HCT116 (cell line): ENCODE measurements at regions not wholly inside any gene's neighbourhood (a gene's known extent, or its start where the extent isn't known, plus 50 kb on each side); places are given as distances from the start of the nearest gene placed in this dataset.

Experiments used
- ATAC-seq: fragments of 200-7000 bp; cut with Tn5 transposase; 2 replicates; pipeline ENCODE4 v1.9.1; 2020; ENCODE audit warnings: mild to moderate bottlenecking, moderate library complexity
- BruUV-seq: library from RNA; stranded (reverse); fragments of 400-500 nt; replicated peaks from 2 replicates; lab custom pipeline; 2021; lab: Mats Ljungman, UMichigan
- CTCF ChIA-PET: fragments of 300-600 bp; sonication (Branson Sonifier 250); formaldehyde crosslinking; loops from one replicate; lab custom pipeline; 2021; ENCODE audit warnings: antibody characterized with exemption; lab: Charles Lee
- POLR2A ChIA-PET: fragments of 300-600, 350-600 bp; sonication (Branson Sonifier 250); formaldehyde crosslinking; loops from one replicate; lab custom pipeline; 2021; ENCODE audit warnings: antibody characterized with exemption; lab: Charles Lee
- RAD21 ChIA-PET, 2 experiments: fragments of 300-600 bp; sonication (Branson Sonifier 250); formaldehyde crosslinking; loops; one replicate each; lab custom pipeline; 2023; ENCODE audit warnings: low total read pairs in 2 of 2; ENCODE audit not compliant: uncharacterized antibody in 2 of 2, unreplicated experiment in 2 of 2, low non-redundant PET in 1 of 2; lab: Charles Lee
- DNase-seq: peaks from one replicate; pipeline ENCODE4 v3.0.0-alpha.2; 2010; ENCODE audit warnings: low read depth, low spot score
- H2AFZ ChIP-seq: fragments of 200-600 bp; shearing (Covaris generic), sonication (generic); 2 replicates; pipeline ENCODE4 v1.6.1; 2017; ENCODE audit warnings: low read depth, mixed run types, mixed read lengths, antibody characterized with exemption, low read length; ENCODE audit not compliant: poor library complexity, severe bottlenecking
- H3K27ac ChIP-seq: 2 replicates; pipeline ENCODE4 v1.5.1; 2012; ENCODE audit warnings: low read depth, low read length
- H3K27me3 ChIP-seq: fragments of 200-600 bp; sonication (generic); 2 replicates; pipeline ENCODE4 v1.6.1; 2016; ENCODE audit warnings: mixed run types, low read length, mixed read lengths; ENCODE audit not compliant: insufficient read depth
- H3K36me3 ChIP-seq, 2 experiments: fragments of 200-500 bp in 1 of 2; fragments of 200-600 bp in 1 of 2; sonication (Bioruptor generic) in 1 of 2; sonication (generic) in 1 of 2; 2 replicates each; pipeline versions ENCODE4 v1.5.1 to v1.6.1; 2014 to 2016; ENCODE audit warnings: low read length in 2 of 2, inconsistent platforms in 1 of 2, mixed read lengths in 1 of 2, mixed run types in 1 of 2; ENCODE audit not compliant: insufficient read depth in 2 of 2, control insufficient read depth in 1 of 2
- H3K4me1 ChIP-seq, 2 experiments: fragments of 200-600 bp in 1 of 2; sonication (generic) in 1 of 2; 2 replicates each; pipeline versions ENCODE4 v1.5.1 to v1.6.1; 2012 to 2017; ENCODE audit warnings: low read length in 2 of 2, inconsistent platforms in 1 of 2, mild to moderate bottlenecking in 1 of 2, mixed read lengths in 1 of 2, mixed run types in 1 of 2, moderate library complexity in 1 of 2; ENCODE audit not compliant: insufficient read depth in 2 of 2, control insufficient read depth in 1 of 2
- H3K4me2 ChIP-seq: fragments of 200-600 bp; sonication (generic); 2 replicates; pipeline ENCODE4 v1.6.1; 2017; ENCODE audit warnings: mixed run types, low read length, mixed read lengths
- H3K4me3 ChIP-seq, 2 experiments: fragments of 200-600 bp in 1 of 2; sonication (generic) in 1 of 2; replicated peaks in 1 of 2; 2 replicates each; pipeline ENCODE4 v1.5.1; 2011 to 2016; ENCODE audit warnings: low read length in 2 of 2, control low read depth in 1 of 2, low read depth in 1 of 2, mild to moderate bottlenecking in 1 of 2, mixed read lengths in 1 of 2, mixed run types in 1 of 2
- H3K79me2 ChIP-seq: fragments of 200-600 bp; sonication (generic); 2 replicates; pipeline ENCODE4 v1.6.1; 2017; ENCODE audit warnings: mild to moderate bottlenecking, mixed run types, low read length, moderate library complexity, mixed read lengths; ENCODE audit not compliant: insufficient read depth
- H3K9ac ChIP-seq: fragments of 200-600 bp; sonication (generic); 2 replicates; pipeline ENCODE4 v1.6.1; 2016; ENCODE audit warnings: low read length, mixed read lengths
- H3K9me2 ChIP-seq: fragments of 200-600 bp; sonication (generic), shearing (Covaris generic); 2 replicates; pipeline ENCODE4 v1.6.1; 2017; ENCODE audit warnings: mixed run types, mild to moderate bottlenecking, moderate library complexity; ENCODE audit not compliant: insufficient read depth
- H3K9me3 ChIP-seq, 2 experiments: fragments of 200-500 bp in 1 of 2; fragments of 200-600 bp in 1 of 2; sonication (Bioruptor generic) in 1 of 2; sonication (generic) in 1 of 2; 2 replicates each; pipeline ENCODE4 v1.6.1; 2014 to 2017; ENCODE audit warnings: low read length in 2 of 2, mixed read lengths in 2 of 2, inconsistent platforms in 1 of 2, low read depth in 1 of 2, mild to moderate bottlenecking in 1 of 2, mixed run types in 1 of 2, moderate library complexity in 1 of 2; ENCODE audit not compliant: control insufficient read depth in 1 of 2, insufficient read depth in 1 of 2
- H4K20me1 ChIP-seq: fragments of 200-600 bp; sonication (generic), shearing (Covaris generic); 2 replicates; pipeline ENCODE4 v1.6.1; 2017; ENCODE audit warnings: mixed run types, mild to moderate bottlenecking, moderate library complexity; ENCODE audit not compliant: insufficient read depth
- CBX3 ChIP-seq: IDR thresholded peaks from 2 replicates; pipeline ENCODE4 v1.6.1; 2012; ENCODE audit warnings: low read depth
- EGR1 ChIP-seq: IDR thresholded peaks from 2 replicates; pipeline ENCODE4 v1.6.1; 2012; ENCODE audit warnings: low read depth
- ELF1 ChIP-seq: IDR thresholded peaks from 2 replicates; pipeline ENCODE4 v1.6.1; 2012; ENCODE audit warnings: low read depth, borderline replicate concordance
- EZH2phosphoT487 ChIP-seq: fragments of 200-600 bp; IDR thresholded peaks from 2 replicates; pipeline ENCODE4 v1.6.1; 2018; ENCODE audit warnings: antibody characterized with exemption, borderline replicate concordance
- FOSL1 ChIP-seq: IDR thresholded peaks from 2 replicates; pipeline ENCODE4 v1.6.1; 2012; ENCODE audit warnings: low read depth
- JUND ChIP-seq: IDR thresholded peaks from 2 replicates; pipeline ENCODE4 v1.6.1; 2012
- POLR2A ChIP-seq: IDR thresholded peaks from 2 replicates; pipeline ENCODE4 v1.7.0; 2011; ENCODE audit warnings: borderline replicate concordance; ENCODE audit not compliant: insufficient read depth, insufficient read length; ENCODE audit errors: extremely low read depth
- POLR2AphosphoS5 ChIP-seq: IDR thresholded peaks from 2 replicates; pipeline ENCODE4 v1.6.1; 2011; ENCODE audit warnings: mild to moderate bottlenecking, low read depth, low read length, moderate library complexity
- RAD21 ChIP-seq: IDR thresholded peaks from 2 replicates; pipeline ENCODE4 v1.6.1; 2012; ENCODE audit warnings: low read depth, mild to moderate bottlenecking
- SIN3A ChIP-seq: IDR thresholded peaks from 2 replicates; pipeline ENCODE4 v1.6.1; 2012; ENCODE audit warnings: low read depth
- TCF7L2 ChIP-seq: IDR thresholded peaks from 2 replicates; pipeline ENCODE4 v1.7.0; 2011; ENCODE audit warnings: borderline replicate concordance, inconsistent platforms; ENCODE audit not compliant: insufficient read depth, insufficient read length; ENCODE audit errors: extremely low read depth
- YY1 ChIP-seq: IDR thresholded peaks from 2 replicates; pipeline ENCODE4 v1.6.1; 2011; ENCODE audit warnings: low read length, low read depth, moderate library complexity, mild to moderate bottlenecking; ENCODE audit not compliant: insufficient replicate concordance; ENCODE audit errors: extremely low read depth
- ZNF274 ChIP-seq: fragments of 200-500 bp; sonication (Bioruptor generic); IDR thresholded peaks from 2 replicates; pipeline ENCODE4 v1.6.1; 2014; ENCODE audit warnings: mild to moderate bottlenecking, low read depth, low read length, inconsistent platforms
- intact Hi-C: fragments of 100-400 bp; cut with micrococcal nuclease; formaldehyde crosslinking; loops from 2 replicates; pipeline ENCODE4 v1.10.0; 2022
- TF ChIP-seq, protein P1 (sequence below): IDR thresholded peaks from 2 replicates; pipeline ENCODE4 v1.6.1; 2011; ENCODE audit warnings: mild to moderate bottlenecking, low read length, moderate library complexity; ENCODE audit not compliant: insufficient replicate concordance; ENCODE audit errors: extremely low read depth
- TF ChIP-seq, protein P2 (sequence below): IDR thresholded peaks from 2 replicates; pipeline ENCODE4 v1.6.1; 2012
- TF ChIP-seq, protein P3 (sequence below): IDR thresholded peaks from 2 replicates; pipeline ENCODE4 v1.6.1; 2012
- TF ChIP-seq, protein P4 (sequence below), 3 experiments: fragments of 200-600 bp in 1 of 3; sonication (generic) in 1 of 3; IDR thresholded peaks in 2 of 3; conservative IDR thresholded peaks in 1 of 3; 2 replicates each; pipeline ENCODE4 v1.5.1; 2012 to 2017; ENCODE audit warnings: low read depth in 2 of 3, low read length in 2 of 3, antibody characterized with exemption in 1 of 3, borderline replicate concordance in 1 of 3, control low read depth in 1 of 3, mild to moderate bottlenecking in 1 of 3, mixed read lengths in 1 of 3, mixed run types in 1 of 3, moderate library complexity in 1 of 3; ENCODE audit not compliant: insufficient read depth in 1 of 3
- TF ChIP-seq, protein P5 (sequence below): IDR thresholded peaks from 2 replicates; pipeline ENCODE4 v1.6.1; 2012; ENCODE audit warnings: low read depth

- TF ChIP-seq, protein P1, sequence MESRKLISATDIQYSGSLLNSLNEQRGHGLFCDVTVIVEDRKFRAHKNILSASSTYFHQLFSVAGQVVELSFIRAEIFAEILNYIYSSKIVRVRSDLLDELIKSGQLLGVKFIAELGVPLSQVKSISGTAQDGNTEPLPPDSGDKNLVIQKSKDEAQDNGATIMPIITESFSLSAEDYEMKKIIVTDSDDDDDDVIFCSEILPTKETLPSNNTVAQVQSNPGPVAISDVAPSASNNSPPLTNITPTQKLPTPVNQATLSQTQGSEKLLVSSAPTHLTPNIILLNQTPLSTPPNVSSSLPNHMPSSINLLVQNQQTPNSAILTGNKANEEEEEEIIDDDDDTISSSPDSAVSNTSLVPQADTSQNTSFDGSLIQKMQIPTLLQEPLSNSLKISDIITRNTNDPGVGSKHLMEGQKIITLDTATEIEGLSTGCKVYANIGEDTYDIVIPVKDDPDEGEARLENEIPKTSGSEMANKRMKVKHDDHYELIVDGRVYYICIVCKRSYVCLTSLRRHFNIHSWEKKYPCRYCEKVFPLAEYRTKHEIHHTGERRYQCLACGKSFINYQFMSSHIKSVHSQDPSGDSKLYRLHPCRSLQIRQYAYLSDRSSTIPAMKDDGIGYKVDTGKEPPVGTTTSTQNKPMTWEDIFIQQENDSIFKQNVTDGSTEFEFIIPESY = no peak
Observed at GRCh38 chr17:12409082-12409481, 256.6 kb upstream of the MYOCD start (continued).

- no peaks in the 10 kb centered on the region for H3K9me2 ChIP-seq
- H4K20me1 ChIP-seq = no peaks in the 10 kb centered on the region
- no peak overlapping the region for H3K4me2 ChIP-seq
- H3K36me3 ChIP-seq = no peaks in the 10 kb centered on the region
- POLR2A ChIA-PET = no interaction called here
- peaks cover 8% of the 10 kb centered on the region for H3K27me3 ChIP-seq
- H3K79me2 ChIP-seq = no peaks in the 10 kb centered on the region
- intact Hi-C loops = no loop called here
- no peak overlapping the region for H3K27ac ChIP-seq
- no peak overlapping the region for H3K9ac ChIP-seq
- CTCF ChIA-PET = no interaction called here
- TF ChIP-seq EZH2phosphoT487 (no peak), JUND (no peak), ZNF274 (no peak), YY1 (no peak), RAD21 (no peak), EGR1 (no peak), SIN3A (no peak), FOSL1 (no peak), ELF1 (no peak), POLR2A (no peak), TCF7L2 (no peak), CBX3 (no peak), POLR2AphosphoS5 (no peak)
- TF ChIP-seq, protein P2, sequence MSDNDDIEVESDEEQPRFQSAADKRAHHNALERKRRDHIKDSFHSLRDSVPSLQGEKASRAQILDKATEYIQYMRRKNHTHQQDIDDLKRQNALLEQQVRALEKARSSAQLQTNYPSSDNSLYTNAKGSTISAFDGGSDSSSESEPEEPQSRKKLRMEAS = no peak
- TF ChIP-seq, protein P3, sequence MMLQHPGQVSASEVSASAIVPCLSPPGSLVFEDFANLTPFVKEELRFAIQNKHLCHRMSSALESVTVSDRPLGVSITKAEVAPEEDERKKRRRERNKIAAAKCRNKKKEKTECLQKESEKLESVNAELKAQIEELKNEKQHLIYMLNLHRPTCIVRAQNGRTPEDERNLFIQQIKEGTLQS = no peak
- TF ChIP-seq, protein P4, sequence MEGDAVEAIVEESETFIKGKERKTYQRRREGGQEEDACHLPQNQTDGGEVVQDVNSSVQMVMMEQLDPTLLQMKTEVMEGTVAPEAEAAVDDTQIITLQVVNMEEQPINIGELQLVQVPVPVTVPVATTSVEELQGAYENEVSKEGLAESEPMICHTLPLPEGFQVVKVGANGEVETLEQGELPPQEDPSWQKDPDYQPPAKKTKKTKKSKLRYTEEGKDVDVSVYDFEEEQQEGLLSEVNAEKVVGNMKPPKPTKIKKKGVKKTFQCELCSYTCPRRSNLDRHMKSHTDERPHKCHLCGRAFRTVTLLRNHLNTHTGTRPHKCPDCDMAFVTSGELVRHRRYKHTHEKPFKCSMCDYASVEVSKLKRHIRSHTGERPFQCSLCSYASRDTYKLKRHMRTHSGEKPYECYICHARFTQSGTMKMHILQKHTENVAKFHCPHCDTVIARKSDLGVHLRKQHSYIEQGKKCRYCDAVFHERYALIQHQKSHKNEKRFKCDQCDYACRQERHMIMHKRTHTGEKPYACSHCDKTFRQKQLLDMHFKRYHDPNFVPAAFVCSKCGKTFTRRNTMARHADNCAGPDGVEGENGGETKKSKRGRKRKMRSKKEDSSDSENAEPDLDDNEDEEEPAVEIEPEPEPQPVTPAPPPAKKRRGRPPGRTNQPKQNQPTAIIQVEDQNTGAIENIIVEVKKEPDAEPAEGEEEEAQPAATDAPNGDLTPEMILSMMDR (IDR thresholded peaks at IDR 0.05 in 2 of 3, conservative IDR thresholded peaks at IDR 0.05 in 1 of 3; ENCODE audit: borderline replicate concordance in 1 of 3, insufficient read depth in 1 of 3, low read depth in 2 of 3, low read length in 2 of 3) = no peak
- TF ChIP-seq, protein P5, sequence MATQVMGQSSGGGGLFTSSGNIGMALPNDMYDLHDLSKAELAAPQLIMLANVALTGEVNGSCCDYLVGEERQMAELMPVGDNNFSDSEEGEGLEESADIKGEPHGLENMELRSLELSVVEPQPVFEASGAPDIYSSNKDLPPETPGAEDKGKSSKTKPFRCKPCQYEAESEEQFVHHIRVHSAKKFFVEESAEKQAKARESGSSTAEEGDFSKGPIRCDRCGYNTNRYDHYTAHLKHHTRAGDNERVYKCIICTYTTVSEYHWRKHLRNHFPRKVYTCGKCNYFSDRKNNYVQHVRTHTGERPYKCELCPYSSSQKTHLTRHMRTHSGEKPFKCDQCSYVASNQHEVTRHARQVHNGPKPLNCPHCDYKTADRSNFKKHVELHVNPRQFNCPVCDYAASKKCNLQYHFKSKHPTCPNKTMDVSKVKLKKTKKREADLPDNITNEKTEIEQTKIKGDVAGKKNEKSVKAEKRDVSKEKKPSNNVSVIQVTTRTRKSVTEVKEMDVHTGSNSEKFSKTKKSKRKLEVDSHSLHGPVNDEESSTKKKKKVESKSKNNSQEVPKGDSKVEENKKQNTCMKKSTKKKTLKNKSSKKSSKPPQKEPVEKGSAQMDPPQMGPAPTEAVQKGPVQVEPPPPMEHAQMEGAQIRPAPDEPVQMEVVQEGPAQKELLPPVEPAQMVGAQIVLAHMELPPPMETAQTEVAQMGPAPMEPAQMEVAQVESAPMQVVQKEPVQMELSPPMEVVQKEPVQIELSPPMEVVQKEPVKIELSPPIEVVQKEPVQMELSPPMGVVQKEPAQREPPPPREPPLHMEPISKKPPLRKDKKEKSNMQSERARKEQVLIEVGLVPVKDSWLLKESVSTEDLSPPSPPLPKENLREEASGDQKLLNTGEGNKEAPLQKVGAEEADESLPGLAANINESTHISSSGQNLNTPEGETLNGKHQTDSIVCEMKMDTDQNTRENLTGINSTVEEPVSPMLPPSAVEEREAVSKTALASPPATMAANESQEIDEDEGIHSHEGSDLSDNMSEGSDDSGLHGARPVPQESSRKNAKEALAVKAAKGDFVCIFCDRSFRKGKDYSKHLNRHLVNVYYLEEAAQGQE = no peak
- BruUV-seq = no TSS peak
- H2AFZ ChIP-seq = no peak overlapping the region
- DNase-seq = no peak
- no peak overlapping the region for H3K4me3 ChIP-seq
- RAD21 ChIA-PET = no interaction called here
- no peaks in the 10 kb centered on the region for H3K4me1 ChIP-seq
- no peaks in the 10 kb centered on the region for H3K9me3 ChIP-seq
- no peak for ATAC-seq
Observed at GRCh38 chr17:12410717-12411116, 255.0 kb upstream of the MYOCD start.
